ENCODE measurements at regions not wholly inside any gene's neighbourhood (a gene's known extent, or its start where the extent isn't known, plus 50 kb on each side); places are given as distances from the start of the nearest gene placed in this dataset.

GRCh38 chr18:6679201-6679600 is 50.3 kb upstream of the ARHGAP28 start:
- no peak overlapping the region for H3K4me3 ChIP-seq (ENCODE audit: low read length)
- no peak for DNase-seq (ENCODE audit: low read depth, low spot score)
